ENCODE measurements at regions not wholly inside any gene's neighbourhood (a gene's known extent, or its start where the extent isn't known, plus 50 kb on each side); places are given as distances from the start of the nearest gene placed in this dataset.

DNA sequence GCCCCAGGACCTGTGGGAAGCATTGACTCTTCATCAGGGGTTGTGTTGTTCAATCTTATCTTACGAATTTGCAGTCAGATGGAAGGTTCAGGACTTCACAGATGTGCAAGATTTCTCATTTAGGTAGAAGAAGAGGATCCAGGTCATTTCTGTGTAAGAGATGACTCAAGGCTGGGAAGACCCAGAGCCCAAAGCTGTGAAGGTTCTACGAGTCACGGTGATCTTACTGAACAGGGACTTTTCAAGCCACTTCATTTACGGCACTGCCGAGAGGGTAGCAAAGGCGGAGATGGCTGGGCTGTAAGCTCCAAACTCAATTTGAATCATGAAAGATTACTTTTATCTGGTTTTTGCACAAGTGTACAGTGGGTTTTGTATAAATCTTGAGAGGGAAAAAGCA lies 228.0 kb upstream of the MEX3C start:
- TF ChIP-seq, protein P1, sequence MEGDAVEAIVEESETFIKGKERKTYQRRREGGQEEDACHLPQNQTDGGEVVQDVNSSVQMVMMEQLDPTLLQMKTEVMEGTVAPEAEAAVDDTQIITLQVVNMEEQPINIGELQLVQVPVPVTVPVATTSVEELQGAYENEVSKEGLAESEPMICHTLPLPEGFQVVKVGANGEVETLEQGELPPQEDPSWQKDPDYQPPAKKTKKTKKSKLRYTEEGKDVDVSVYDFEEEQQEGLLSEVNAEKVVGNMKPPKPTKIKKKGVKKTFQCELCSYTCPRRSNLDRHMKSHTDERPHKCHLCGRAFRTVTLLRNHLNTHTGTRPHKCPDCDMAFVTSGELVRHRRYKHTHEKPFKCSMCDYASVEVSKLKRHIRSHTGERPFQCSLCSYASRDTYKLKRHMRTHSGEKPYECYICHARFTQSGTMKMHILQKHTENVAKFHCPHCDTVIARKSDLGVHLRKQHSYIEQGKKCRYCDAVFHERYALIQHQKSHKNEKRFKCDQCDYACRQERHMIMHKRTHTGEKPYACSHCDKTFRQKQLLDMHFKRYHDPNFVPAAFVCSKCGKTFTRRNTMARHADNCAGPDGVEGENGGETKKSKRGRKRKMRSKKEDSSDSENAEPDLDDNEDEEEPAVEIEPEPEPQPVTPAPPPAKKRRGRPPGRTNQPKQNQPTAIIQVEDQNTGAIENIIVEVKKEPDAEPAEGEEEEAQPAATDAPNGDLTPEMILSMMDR (IDR thresholded peaks at IDR 0.05) = no peak
- TF ChIP-seq TP53 (CRISPR knock-in tag; IDR thresholded peaks at IDR 0.05) (no peak), JUN (IDR thresholded peaks at IDR 0.05) (no peak), RAD21 (conservative IDR thresholded peaks at IDR 0.05 in 1 of 2, IDR thresholded peaks at IDR 0.05 in 1 of 2) (no peak), ESRRA (IDR thresholded peaks at IDR 0.05; ENCODE audit: borderline replicate concordance, low read length) (no peak), NR3C1 (IDR thresholded peaks at IDR 0.05) (no peak), ZFP36 (IDR thresholded peaks at IDR 0.05; ENCODE audit: borderline replicate concordance, partially characterized antibody) (no peak), POLR2A (IDR thresholded peaks at IDR 0.05; ENCODE audit: low read length) (no peak), MAZ (IDR thresholded peaks at IDR 0.05; ENCODE audit: borderline replicate concordance, low read depth, low read length) (no peak)
- TF ChIP-seq, protein P2, sequence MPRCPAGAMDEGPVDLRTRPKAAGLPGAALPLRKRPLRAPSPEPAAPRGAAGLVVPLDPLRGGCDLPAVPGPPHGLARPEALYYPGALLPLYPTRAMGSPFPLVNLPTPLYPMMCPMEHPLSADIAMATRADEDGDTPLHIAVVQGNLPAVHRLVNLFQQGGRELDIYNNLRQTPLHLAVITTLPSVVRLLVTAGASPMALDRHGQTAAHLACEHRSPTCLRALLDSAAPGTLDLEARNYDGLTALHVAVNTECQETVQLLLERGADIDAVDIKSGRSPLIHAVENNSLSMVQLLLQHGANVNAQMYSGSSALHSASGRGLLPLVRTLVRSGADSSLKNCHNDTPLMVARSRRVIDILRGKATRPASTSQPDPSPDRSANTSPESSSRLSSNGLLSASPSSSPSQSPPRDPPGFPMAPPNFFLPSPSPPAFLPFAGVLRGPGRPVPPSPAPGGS (IDR thresholded peaks at IDR 0.05) = no peak
- TF ChIP-seq, protein P3, sequence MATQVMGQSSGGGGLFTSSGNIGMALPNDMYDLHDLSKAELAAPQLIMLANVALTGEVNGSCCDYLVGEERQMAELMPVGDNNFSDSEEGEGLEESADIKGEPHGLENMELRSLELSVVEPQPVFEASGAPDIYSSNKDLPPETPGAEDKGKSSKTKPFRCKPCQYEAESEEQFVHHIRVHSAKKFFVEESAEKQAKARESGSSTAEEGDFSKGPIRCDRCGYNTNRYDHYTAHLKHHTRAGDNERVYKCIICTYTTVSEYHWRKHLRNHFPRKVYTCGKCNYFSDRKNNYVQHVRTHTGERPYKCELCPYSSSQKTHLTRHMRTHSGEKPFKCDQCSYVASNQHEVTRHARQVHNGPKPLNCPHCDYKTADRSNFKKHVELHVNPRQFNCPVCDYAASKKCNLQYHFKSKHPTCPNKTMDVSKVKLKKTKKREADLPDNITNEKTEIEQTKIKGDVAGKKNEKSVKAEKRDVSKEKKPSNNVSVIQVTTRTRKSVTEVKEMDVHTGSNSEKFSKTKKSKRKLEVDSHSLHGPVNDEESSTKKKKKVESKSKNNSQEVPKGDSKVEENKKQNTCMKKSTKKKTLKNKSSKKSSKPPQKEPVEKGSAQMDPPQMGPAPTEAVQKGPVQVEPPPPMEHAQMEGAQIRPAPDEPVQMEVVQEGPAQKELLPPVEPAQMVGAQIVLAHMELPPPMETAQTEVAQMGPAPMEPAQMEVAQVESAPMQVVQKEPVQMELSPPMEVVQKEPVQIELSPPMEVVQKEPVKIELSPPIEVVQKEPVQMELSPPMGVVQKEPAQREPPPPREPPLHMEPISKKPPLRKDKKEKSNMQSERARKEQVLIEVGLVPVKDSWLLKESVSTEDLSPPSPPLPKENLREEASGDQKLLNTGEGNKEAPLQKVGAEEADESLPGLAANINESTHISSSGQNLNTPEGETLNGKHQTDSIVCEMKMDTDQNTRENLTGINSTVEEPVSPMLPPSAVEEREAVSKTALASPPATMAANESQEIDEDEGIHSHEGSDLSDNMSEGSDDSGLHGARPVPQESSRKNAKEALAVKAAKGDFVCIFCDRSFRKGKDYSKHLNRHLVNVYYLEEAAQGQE (IDR thresholded peaks at IDR 0.05) = no peak
- TF ChIP-seq, protein P4, sequence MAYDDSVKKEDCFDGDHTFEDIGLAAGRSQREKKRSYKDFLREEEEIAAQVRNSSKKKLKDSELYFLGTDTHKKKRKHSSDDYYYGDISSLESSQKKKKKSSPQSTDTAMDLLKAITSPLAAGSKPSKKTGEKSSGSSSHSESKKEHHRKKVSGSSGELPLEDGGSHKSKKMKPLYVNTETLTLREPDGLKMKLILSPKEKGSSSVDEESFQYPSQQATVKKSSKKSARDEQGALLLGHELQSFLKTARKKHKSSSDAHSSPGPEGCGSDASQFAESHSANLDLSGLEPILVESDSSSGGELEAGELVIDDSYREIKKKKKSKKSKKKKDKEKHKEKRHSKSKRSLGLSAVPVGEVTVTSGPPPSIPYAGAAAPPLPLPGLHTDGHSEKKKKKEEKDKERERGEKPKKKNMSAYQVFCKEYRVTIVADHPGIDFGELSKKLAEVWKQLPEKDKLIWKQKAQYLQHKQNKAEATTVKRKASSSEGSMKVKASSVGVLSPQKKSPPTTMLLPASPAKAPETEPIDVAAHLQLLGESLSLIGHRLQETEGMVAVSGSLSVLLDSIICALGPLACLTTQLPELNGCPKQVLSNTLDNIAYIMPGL (CRISPR knock-in tag; IDR thresholded peaks at IDR 0.05; ENCODE audit: borderline replicate concordance) = no peak

Data from A549 (cell line).